ENCODE measurements at regions not wholly inside any gene's neighbourhood (a gene's known extent, or its start where the extent isn't known, plus 50 kb on each side); places are given as distances from the start of the nearest gene placed in this dataset.

DNA sequence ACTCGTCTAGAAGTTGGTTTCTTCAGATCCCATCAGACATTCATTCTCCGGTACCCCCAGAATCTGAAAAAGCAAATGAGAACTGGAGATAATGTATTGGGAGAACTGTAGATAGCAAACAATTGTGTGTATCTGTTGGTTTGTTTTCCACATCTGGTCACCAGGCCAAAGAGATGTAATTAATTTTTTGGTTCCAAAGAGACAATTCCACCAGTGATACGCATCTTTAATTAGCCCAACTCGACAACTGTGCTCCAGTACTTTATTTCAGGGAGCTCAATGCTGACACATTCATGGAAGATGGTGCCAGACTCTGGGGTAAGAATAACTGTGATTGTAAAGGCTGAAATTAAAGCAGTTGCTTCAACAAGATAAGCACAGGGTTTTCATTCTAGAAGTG is 74.5 kb downstream of the NPTX2 start:
- TF ChIP-seq, protein P1, sequence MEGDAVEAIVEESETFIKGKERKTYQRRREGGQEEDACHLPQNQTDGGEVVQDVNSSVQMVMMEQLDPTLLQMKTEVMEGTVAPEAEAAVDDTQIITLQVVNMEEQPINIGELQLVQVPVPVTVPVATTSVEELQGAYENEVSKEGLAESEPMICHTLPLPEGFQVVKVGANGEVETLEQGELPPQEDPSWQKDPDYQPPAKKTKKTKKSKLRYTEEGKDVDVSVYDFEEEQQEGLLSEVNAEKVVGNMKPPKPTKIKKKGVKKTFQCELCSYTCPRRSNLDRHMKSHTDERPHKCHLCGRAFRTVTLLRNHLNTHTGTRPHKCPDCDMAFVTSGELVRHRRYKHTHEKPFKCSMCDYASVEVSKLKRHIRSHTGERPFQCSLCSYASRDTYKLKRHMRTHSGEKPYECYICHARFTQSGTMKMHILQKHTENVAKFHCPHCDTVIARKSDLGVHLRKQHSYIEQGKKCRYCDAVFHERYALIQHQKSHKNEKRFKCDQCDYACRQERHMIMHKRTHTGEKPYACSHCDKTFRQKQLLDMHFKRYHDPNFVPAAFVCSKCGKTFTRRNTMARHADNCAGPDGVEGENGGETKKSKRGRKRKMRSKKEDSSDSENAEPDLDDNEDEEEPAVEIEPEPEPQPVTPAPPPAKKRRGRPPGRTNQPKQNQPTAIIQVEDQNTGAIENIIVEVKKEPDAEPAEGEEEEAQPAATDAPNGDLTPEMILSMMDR (conservative IDR thresholded peaks at IDR 0.05; ENCODE audit: low read length), result no peak
- no peak for DNase-seq (ENCODE audit: low read depth)
- no peak overlapping the region for H3K4me3 ChIP-seq (ENCODE audit: low read length)

DNA sequence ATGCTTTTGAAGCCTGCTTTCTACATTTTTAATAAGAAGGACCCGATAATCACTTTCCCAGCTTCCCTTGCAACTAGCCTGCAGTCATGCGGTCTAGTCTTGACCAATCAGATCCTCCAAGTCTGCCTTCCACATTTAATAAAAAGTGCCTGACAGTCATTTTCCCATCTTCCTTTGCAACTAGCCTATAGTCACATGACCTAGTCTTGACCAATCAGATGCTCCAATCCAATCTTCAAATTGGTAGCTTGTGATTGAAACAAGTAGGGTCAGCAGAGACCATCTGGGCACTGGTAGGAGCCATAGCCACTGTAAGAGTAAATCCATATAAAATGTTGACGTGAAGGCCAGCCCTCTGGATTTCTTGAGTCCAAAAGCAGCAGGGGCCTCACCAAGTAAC is 80.0 kb downstream of the NPTX2 start:
- no peak for DNase-seq (ENCODE audit: low read depth)
- TF ChIP-seq, protein P1 (conservative IDR thresholded peaks at IDR 0.05; ENCODE audit: low read length), result no peak
- no peak overlapping the region for H3K4me3 ChIP-seq (ENCODE audit: low read length)

- no peak overlapping the region for H3K4me3 ChIP-seq (ENCODE audit: low read length)
- TF ChIP-seq, protein P1 (conservative IDR thresholded peaks at IDR 0.05; ENCODE audit: low read length), result no peak
- DNase-seq (ENCODE audit: low read depth), result no peak
Observed at GRCh38 chr7:98697485-98698240, 80.6 kb downstream of the NPTX2 start.

DNA sequence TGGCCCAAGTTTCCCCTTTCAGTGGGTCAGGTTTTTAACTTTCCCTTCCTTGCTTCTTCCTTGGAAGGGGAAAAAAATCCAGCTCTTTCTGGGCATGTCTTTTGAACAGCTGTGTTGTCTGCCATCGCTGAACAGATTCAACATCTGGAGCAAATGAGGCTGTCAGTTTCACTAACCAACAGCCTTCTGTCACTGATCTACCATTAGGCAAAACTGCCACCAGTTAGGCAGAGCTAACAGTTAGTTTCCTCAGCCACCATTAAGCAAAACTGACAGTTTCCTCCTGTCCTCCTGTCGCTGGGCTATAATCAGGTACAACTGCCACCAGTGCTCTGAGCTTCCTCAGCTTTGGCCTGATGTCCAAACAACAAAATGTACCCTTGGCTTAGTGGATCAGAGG is 81.9 kb downstream of the NPTX2 start:
- DNase-seq (ENCODE audit: low read depth), result no peak
- H3K4me3 ChIP-seq (ENCODE audit: low read length), result no peak overlapping the region
- TF ChIP-seq, protein P1 (conservative IDR thresholded peaks at IDR 0.05; ENCODE audit: low read length), result no peak

DNA sequence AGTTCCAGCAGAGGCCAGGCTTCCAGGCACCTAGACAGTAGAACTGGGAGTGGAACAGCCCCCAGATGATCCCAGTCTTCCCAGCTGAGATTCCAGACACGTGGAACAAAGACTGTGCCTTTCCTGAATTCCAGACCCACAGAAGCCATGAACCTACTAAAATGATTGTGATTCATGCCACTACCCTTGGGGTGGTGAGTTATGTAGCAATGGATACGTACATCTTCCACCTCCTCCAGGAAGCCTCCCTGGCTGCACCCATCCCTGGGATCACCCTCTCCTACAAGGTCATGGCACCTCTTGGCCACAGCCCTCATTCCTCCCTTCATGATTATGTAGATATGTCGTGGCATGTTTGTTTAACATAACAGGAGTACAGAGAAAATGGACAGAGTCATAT is 83.4 kb downstream of the NPTX2 start:
- TF ChIP-seq, protein P1 (conservative IDR thresholded peaks at IDR 0.05; ENCODE audit: low read length), result no peak
- DNase-seq (ENCODE audit: low read depth), result no peak
- no peak overlapping the region for H3K4me3 ChIP-seq (ENCODE audit: low read length)

GRCh38 chr7:98701372-98701771 is 84.3 kb downstream of the NPTX2 start:
- H3K4me3 ChIP-seq (ENCODE audit: low read length), result no peak overlapping the region
- TF ChIP-seq, protein P1 (conservative IDR thresholded peaks at IDR 0.05; ENCODE audit: low read length), result no peak
- DNase-seq (ENCODE audit: low read depth), result no peak

DNA sequence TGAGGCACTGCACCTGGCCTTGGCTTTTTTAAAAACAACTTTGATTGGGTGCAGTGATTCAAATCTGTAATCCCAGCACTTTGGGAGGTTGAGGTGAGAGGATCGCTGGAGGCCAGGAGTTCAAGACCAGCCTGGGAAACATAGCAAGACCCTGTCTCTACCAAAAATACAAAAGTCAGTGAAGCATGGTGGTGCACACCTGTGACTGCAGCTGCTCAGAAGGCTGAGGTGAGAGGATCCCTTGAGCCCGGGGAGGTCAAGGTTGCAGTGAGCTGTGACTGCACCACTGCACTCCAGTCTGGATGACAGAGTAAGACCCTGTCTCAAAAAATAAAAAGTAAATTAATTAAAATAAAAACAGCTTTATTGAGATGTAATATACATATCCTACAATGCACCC is 84.9 kb downstream of the NPTX2 start:
- DNase-seq (ENCODE audit: low read depth), result no peak
- TF ChIP-seq, protein P1 (conservative IDR thresholded peaks at IDR 0.05; ENCODE audit: low read length), result no peak
- H3K4me3 ChIP-seq (ENCODE audit: low read length), result no peak overlapping the region

Data from AG10803 (cell line).